Ovary (tissue), 7 donors: ENCODE measurements at regions not wholly inside any gene's neighbourhood (a gene's known extent, or its start where the extent isn't known, plus 50 kb on each side); places are given as distances from the start of the nearest gene placed in this dataset.

Experiments
- DNase-seq, 5 donors: peaks; one replicate each; pipeline ENCODE4 v3.0.0-alpha.2; 2019 to 2020
- H3K27ac ChIP-seq, 2 donors: fragments of 200-600 bp; one replicate each; pipeline versions ENCODE4 v1.5.1 to v1.8.0; 2019 to 2022
- H3K27me3 ChIP-seq: fragments of 200-600 bp; one replicate; pipeline ENCODE4 v1.8.0; 2022
- H3K36me3 ChIP-seq: fragments of 200-600 bp; sonication (generic); one replicate; pipeline ENCODE4 v1.5.1; 2019
- H3K4me1 ChIP-seq: one replicate; pipeline ENCODE4 v1.8.1; 2013; ENCODE audit warnings: mild to moderate bottlenecking, moderate library complexity; ENCODE audit not compliant: insufficient read depth
- H3K4me3 ChIP-seq: fragments of 200-600 bp; sonication (generic); one replicate; pipeline ENCODE4 v1.5.1; 2017
- H3K9me3 ChIP-seq, 2 donors: fragments of 200-600 bp in 1 of 2; sonication (generic) in 1 of 2; one replicate each; pipeline versions ENCODE4 v1.5.1 to v1.8.1; 2013 to 2019; ENCODE audit warnings: mild to moderate bottlenecking in 1 of 2, moderate library complexity in 1 of 2
- CTCF ChIP-seq, 3 donors: fragments of 450-650 bp in 2 of 3; fragments of 200-600 bp in 1 of 3; IDR thresholded peaks; one replicate each; pipeline versions ENCODE4 v1.5.1 to v1.8.0; 2016 to 2022; ENCODE audit warnings: antibody characterized with exemption in 3 of 3, mild to moderate bottlenecking in 1 of 3
- EP300 ChIP-seq: sonication (generic); formaldehyde crosslinking; IDR thresholded peaks from one replicate; pipeline ENCODE4 v1.6.1; 2017; ENCODE audit warnings: antibody characterized with exemption
- POLR2A ChIP-seq: fragments of 450-650 bp; IDR thresholded peaks from one replicate; pipeline ENCODE4 v1.6.1; 2017; ENCODE audit warnings: antibody characterized with exemption, mild to moderate bottlenecking, moderate library complexity
- WGBS, 3 donors: extraction: QIAGEN DNeasy Blood & Tissue Kit in 1 of 3; methylation state at CpG; one replicate each; pipeline versions ENCODE4 v1.1.5 to v1.1.7; 2013 to 2017; 5-methylcytosine and 5-hydroxymethylcytosine counted together
- intact Hi-C, 4 donors: fragments of 100-400 bp; cut with DNase I; formaldehyde crosslinking; loops; one replicate each; pipeline versions ENCODE4 v1.11.0 to v1.15.1; 2022 to 2023
- donor health status: DM: no; HTN: no; CAD: no; lungs with moderate emphysema.
- donor health status: DM: no; HTN: no; CAD: no.
- donor health status: Bipolar disorder and iron deficiency.
- donor health status: DM: no; HTN: no; CAD: no.
- donor health status: DM: yes; HTN: yes; CAD: no.

- Histone ChIP-seq H3K27me3 (no peaks in the 10 kb centered on the region), H3K4me1 (no peaks in the 10 kb centered on the region), H3K9me3 (no peaks in the 10 kb centered on the region), H3K27ac (no peak overlapping the region), H3K4me3 (no peak overlapping the region), H3K36me3 (no peaks in the 10 kb centered on the region)
- TF ChIP-seq CTCF (IDR thresholded peaks at IDR 0.05) (no peak), EP300 (no peak), POLR2A (no peak)
- no peak for DNase-seq
- intact Hi-C loops = no loop called here
Measured at GRCh38 chr15:95215017-95215416, 983.7 kb downstream of the MCTP2 start.

- intact Hi-C loops = no loop called here
- Histone ChIP-seq H3K27me3 (no peaks in the 10 kb centered on the region), H3K4me1 (no peaks in the 10 kb centered on the region), H3K36me3 (no peaks in the 10 kb centered on the region), H3K4me3 (no peak overlapping the region), H3K27ac (no peak overlapping the region), H3K9me3 (no peaks in the 10 kb centered on the region)
- 94 to 96% (median 95%) methylated on average over 5 of the region's 5 CpGs for WGBS, 3 donors
- DNase-seq = no peak
- no peak for TF ChIP-seq POLR2A
- no peak for TF ChIP-seq EP300
- TF ChIP-seq CTCF (IDR thresholded peaks at IDR 0.05) = no peak
Measured at GRCh38 chr15:95226835-95227234, 995.5 kb downstream of the MCTP2 start.

GRCh38 chr15:95227235-95227634 lies 995.9 kb downstream of the MCTP2 start:
- no peak overlapping the region for H3K27ac ChIP-seq
- no peak for DNase-seq
- no peaks in the 10 kb centered on the region for H3K27me3 ChIP-seq
- intact Hi-C loops = no loop called here
- no peaks in the 10 kb centered on the region for H3K36me3 ChIP-seq
- 76 to 82% (median 77%) methylated on average over 3 of the region's 3 CpGs for WGBS, 3 donors
- H3K4me1 ChIP-seq = no peaks in the 10 kb centered on the region
- H3K4me3 ChIP-seq = no peak overlapping the region
- H3K9me3 ChIP-seq = no peaks in the 10 kb centered on the region
- TF ChIP-seq EP300 = no peak
- no peak for TF ChIP-seq CTCF (IDR thresholded peaks at IDR 0.05)
- TF ChIP-seq POLR2A = no peak

- TF ChIP-seq EP300 = no peak
- TF ChIP-seq POLR2A = no peak
- no peak for TF ChIP-seq CTCF (IDR thresholded peaks at IDR 0.05)
- Histone ChIP-seq H3K36me3 (no peaks in the 10 kb centered on the region), H3K27ac (no peak overlapping the region), H3K4me1 (no peaks in the 10 kb centered on the region), H3K9me3 (no peaks in the 10 kb centered on the region), H3K27me3 (no peaks in the 10 kb centered on the region), H3K4me3 (no peak overlapping the region)
- 88 to 92% (median 91%) methylated on average over 3 of the region's 3 CpGs for WGBS, 3 donors
- no peak for DNase-seq
- intact Hi-C loops = no loop called here
Measured at GRCh38 chr15:95228856-95229555, 997.6 kb downstream of the MCTP2 start.
